HCT116 (cell line): ENCODE measurements at regions not wholly inside any gene's neighbourhood (a gene's known extent, or its start where the extent isn't known, plus 50 kb on each side); places are given as distances from the start of the nearest gene placed in this dataset.

Experiments
- ATAC-seq: fragments of 200-7000 bp; cut with Tn5 transposase; 2 replicates; pipeline ENCODE4 v1.9.1; 2020; ENCODE audit warnings: mild to moderate bottlenecking, moderate library complexity
- BruUV-seq: library from RNA; stranded (reverse); fragments of 400-500 nt; replicated peaks from 2 replicates; lab custom pipeline; 2021; lab: Mats Ljungman, UMichigan
- CTCF ChIA-PET: fragments of 300-600 bp; sonication (Branson Sonifier 250); formaldehyde crosslinking; loops from one replicate; lab custom pipeline; 2021; ENCODE audit warnings: antibody characterized with exemption; lab: Charles Lee
- POLR2A ChIA-PET: fragments of 300-600, 350-600 bp; sonication (Branson Sonifier 250); formaldehyde crosslinking; loops from one replicate; lab custom pipeline; 2021; ENCODE audit warnings: antibody characterized with exemption; lab: Charles Lee
- RAD21 ChIA-PET, 2 experiments: fragments of 300-600 bp; sonication (Branson Sonifier 250); formaldehyde crosslinking; loops; one replicate each; lab custom pipeline; 2023; ENCODE audit warnings: low total read pairs in 2 of 2; ENCODE audit not compliant: uncharacterized antibody in 2 of 2, unreplicated experiment in 2 of 2, low non-redundant PET in 1 of 2; lab: Charles Lee
- DNase-seq: peaks from one replicate; pipeline ENCODE4 v3.0.0-alpha.2; 2010; ENCODE audit warnings: low read depth, low spot score
- H2AFZ ChIP-seq: fragments of 200-600 bp; shearing (Covaris generic), sonication (generic); 2 replicates; pipeline ENCODE4 v1.6.1; 2017; ENCODE audit warnings: low read depth, mixed run types, mixed read lengths, antibody characterized with exemption, low read length; ENCODE audit not compliant: poor library complexity, severe bottlenecking
- H3K27ac ChIP-seq: 2 replicates; pipeline ENCODE4 v1.5.1; 2012; ENCODE audit warnings: low read depth, low read length
- H3K27me3 ChIP-seq: fragments of 200-600 bp; sonication (generic); 2 replicates; pipeline ENCODE4 v1.6.1; 2016; ENCODE audit warnings: mixed run types, low read length, mixed read lengths; ENCODE audit not compliant: insufficient read depth
- H3K36me3 ChIP-seq, 2 experiments: fragments of 200-500 bp in 1 of 2; fragments of 200-600 bp in 1 of 2; sonication (Bioruptor generic) in 1 of 2; sonication (generic) in 1 of 2; 2 replicates each; pipeline versions ENCODE4 v1.5.1 to v1.6.1; 2014 to 2016; ENCODE audit warnings: low read length in 2 of 2, inconsistent platforms in 1 of 2, mixed read lengths in 1 of 2, mixed run types in 1 of 2; ENCODE audit not compliant: insufficient read depth in 2 of 2, control insufficient read depth in 1 of 2
- H3K4me1 ChIP-seq, 2 experiments: fragments of 200-600 bp in 1 of 2; sonication (generic) in 1 of 2; 2 replicates each; pipeline versions ENCODE4 v1.5.1 to v1.6.1; 2012 to 2017; ENCODE audit warnings: low read length in 2 of 2, inconsistent platforms in 1 of 2, mild to moderate bottlenecking in 1 of 2, mixed read lengths in 1 of 2, mixed run types in 1 of 2, moderate library complexity in 1 of 2; ENCODE audit not compliant: insufficient read depth in 2 of 2, control insufficient read depth in 1 of 2
- H3K4me2 ChIP-seq: fragments of 200-600 bp; sonication (generic); 2 replicates; pipeline ENCODE4 v1.6.1; 2017; ENCODE audit warnings: mixed run types, low read length, mixed read lengths
- H3K4me3 ChIP-seq, 2 experiments: fragments of 200-600 bp in 1 of 2; sonication (generic) in 1 of 2; replicated peaks in 1 of 2; 2 replicates each; pipeline ENCODE4 v1.5.1; 2011 to 2016; ENCODE audit warnings: low read length in 2 of 2, control low read depth in 1 of 2, low read depth in 1 of 2, mild to moderate bottlenecking in 1 of 2, mixed read lengths in 1 of 2, mixed run types in 1 of 2
- H3K79me2 ChIP-seq: fragments of 200-600 bp; sonication (generic); 2 replicates; pipeline ENCODE4 v1.6.1; 2017; ENCODE audit warnings: mild to moderate bottlenecking, mixed run types, low read length, moderate library complexity, mixed read lengths; ENCODE audit not compliant: insufficient read depth
- H3K9ac ChIP-seq: fragments of 200-600 bp; sonication (generic); 2 replicates; pipeline ENCODE4 v1.6.1; 2016; ENCODE audit warnings: low read length, mixed read lengths
- H3K9me2 ChIP-seq: fragments of 200-600 bp; sonication (generic), shearing (Covaris generic); 2 replicates; pipeline ENCODE4 v1.6.1; 2017; ENCODE audit warnings: mixed run types, mild to moderate bottlenecking, moderate library complexity; ENCODE audit not compliant: insufficient read depth
- H3K9me3 ChIP-seq, 2 experiments: fragments of 200-500 bp in 1 of 2; fragments of 200-600 bp in 1 of 2; sonication (Bioruptor generic) in 1 of 2; sonication (generic) in 1 of 2; 2 replicates each; pipeline ENCODE4 v1.6.1; 2014 to 2017; ENCODE audit warnings: low read length in 2 of 2, mixed read lengths in 2 of 2, inconsistent platforms in 1 of 2, low read depth in 1 of 2, mild to moderate bottlenecking in 1 of 2, mixed run types in 1 of 2, moderate library complexity in 1 of 2; ENCODE audit not compliant: control insufficient read depth in 1 of 2, insufficient read depth in 1 of 2
- H4K20me1 ChIP-seq: fragments of 200-600 bp; sonication (generic), shearing (Covaris generic); 2 replicates; pipeline ENCODE4 v1.6.1; 2017; ENCODE audit warnings: mixed run types, mild to moderate bottlenecking, moderate library complexity; ENCODE audit not compliant: insufficient read depth
- ATF3 ChIP-seq: IDR thresholded peaks from 2 replicates; pipeline ENCODE4 v1.6.1; 2012
- CEBPB ChIP-seq: IDR thresholded peaks from 2 replicates; pipeline ENCODE4 v1.6.1; 2012; ENCODE audit warnings: low read depth
- ELF1 ChIP-seq: IDR thresholded peaks from 2 replicates; pipeline ENCODE4 v1.6.1; 2012; ENCODE audit warnings: low read depth, borderline replicate concordance
- EZH2 ChIP-seq: fragments of 200-600 bp; sonication (generic); IDR thresholded peaks from 2 replicates; pipeline ENCODE4 v1.6.1; 2017; ENCODE audit warnings: antibody characterized with exemption, mixed run types
- EZH2phosphoT487 ChIP-seq: fragments of 200-600 bp; IDR thresholded peaks from 2 replicates; pipeline ENCODE4 v1.6.1; 2018; ENCODE audit warnings: antibody characterized with exemption, borderline replicate concordance
- FOSL1 ChIP-seq: IDR thresholded peaks from 2 replicates; pipeline ENCODE4 v1.6.1; 2012; ENCODE audit warnings: low read depth
- JUND ChIP-seq: IDR thresholded peaks from 2 replicates; pipeline ENCODE4 v1.6.1; 2012
- POLR2A ChIP-seq: IDR thresholded peaks from 2 replicates; pipeline ENCODE4 v1.7.0; 2011; ENCODE audit warnings: borderline replicate concordance; ENCODE audit not compliant: insufficient read depth, insufficient read length; ENCODE audit errors: extremely low read depth
- REST ChIP-seq: IDR thresholded peaks from 2 replicates; pipeline ENCODE4 v1.6.1; 2012; ENCODE audit warnings: low read depth
- SRF ChIP-seq: IDR thresholded peaks from 2 replicates; pipeline ENCODE4 v1.6.1; 2012; ENCODE audit warnings: low read depth
- TCF7L2 ChIP-seq: IDR thresholded peaks from 2 replicates; pipeline ENCODE4 v1.7.0; 2011; ENCODE audit warnings: borderline replicate concordance, inconsistent platforms; ENCODE audit not compliant: insufficient read depth, insufficient read length; ENCODE audit errors: extremely low read depth
- YY1 ChIP-seq: IDR thresholded peaks from 2 replicates; pipeline ENCODE4 v1.6.1; 2011; ENCODE audit warnings: low read length, low read depth, moderate library complexity, mild to moderate bottlenecking; ENCODE audit not compliant: insufficient replicate concordance; ENCODE audit errors: extremely low read depth
- ZFX ChIP-seq: fragments of 450-650 bp; IDR thresholded peaks from 2 replicates; pipeline ENCODE4 v1.6.1; 2017
- ZNF274 ChIP-seq: fragments of 200-500 bp; sonication (Bioruptor generic); IDR thresholded peaks from 2 replicates; pipeline ENCODE4 v1.6.1; 2014; ENCODE audit warnings: mild to moderate bottlenecking, low read depth, low read length, inconsistent platforms
- intact Hi-C: fragments of 100-400 bp; cut with micrococcal nuclease; formaldehyde crosslinking; loops from 2 replicates; pipeline ENCODE4 v1.10.0; 2022
- TF ChIP-seq, protein P1 (sequence below), 3 experiments: fragments of 200-600 bp in 1 of 3; sonication (generic) in 1 of 3; IDR thresholded peaks in 2 of 3; conservative IDR thresholded peaks in 1 of 3; 2 replicates each; pipeline ENCODE4 v1.5.1; 2012 to 2017; ENCODE audit warnings: low read depth in 2 of 3, low read length in 2 of 3, antibody characterized with exemption in 1 of 3, borderline replicate concordance in 1 of 3, control low read depth in 1 of 3, mild to moderate bottlenecking in 1 of 3, mixed read lengths in 1 of 3, mixed run types in 1 of 3, moderate library complexity in 1 of 3; ENCODE audit not compliant: insufficient read depth in 1 of 3

GRCh38 chr18:39561126-39561525 is 1995.5 kb upstream of the CELF4 start:
- Histone ChIP-seq H3K4me2 (no peak overlapping the region), H3K27me3 (no peaks in the 10 kb centered on the region), H3K9me2 (no peaks in the 10 kb centered on the region), H3K4me1 (no peaks in the 10 kb centered on the region), H3K27ac (no peak overlapping the region), H4K20me1 (no peaks in the 10 kb centered on the region), H3K9ac (no peak overlapping the region), H3K36me3 (no peaks in the 10 kb centered on the region), H3K79me2 (no peaks in the 10 kb centered on the region), H2AFZ (no peak overlapping the region), H3K9me3 (peaks cover 0 to 4% of the 10 kb centered on the region in 2 experiments; a peak in 1 of 4 replicates), H3K4me3 (no peak overlapping the region)
- ChIA-PET POLR2A (no interaction called here), RAD21 (no interaction called here), CTCF (no interaction called here)
- TF ChIP-seq CEBPB, result no peak
- intact Hi-C loops, result no loop called here
- ATAC-seq, result no peak
- no peak for DNase-seq
- BruUV-seq, result no TSS peak

DNA sequence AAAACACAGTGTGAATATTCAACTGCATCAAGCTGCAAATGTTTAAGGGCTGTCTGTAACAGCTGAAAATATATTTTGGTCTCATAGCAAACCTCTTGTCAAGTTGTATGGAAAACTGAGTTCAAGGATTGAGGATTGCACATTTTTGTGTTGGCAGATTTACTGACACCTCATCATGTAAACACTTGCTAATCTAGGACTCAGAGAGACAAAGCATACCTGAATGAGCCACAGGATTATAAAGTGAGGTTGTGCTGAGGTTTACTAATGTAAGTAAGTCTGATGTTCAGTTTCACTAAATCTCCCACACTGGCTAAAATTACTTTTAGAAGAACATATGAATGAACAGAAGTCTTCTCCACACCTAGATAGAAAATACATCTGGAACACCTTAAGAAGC is 1993.1 kb upstream of the CELF4 start:
- Histone ChIP-seq H3K9me3 (no peaks in the 10 kb centered on the region), H3K9me2 (no peaks in the 10 kb centered on the region), H3K4me2 (no peak overlapping the region), H4K20me1 (no peaks in the 10 kb centered on the region), H3K9ac (no peak overlapping the region), H3K27ac (no peak overlapping the region), H3K79me2 (no peaks in the 10 kb centered on the region), H3K4me3 (no peak overlapping the region), H3K4me1 (no peaks in the 10 kb centered on the region), H3K27me3 (no peaks in the 10 kb centered on the region), H3K36me3 (no peaks in the 10 kb centered on the region), H2AFZ (no peak overlapping the region)
- ATAC-seq (no peak), DNase-seq (no peak)
- CTCF ChIA-PET, result no interaction called here
- BruUV-seq, result no TSS peak
- POLR2A ChIA-PET, result no interaction called here
- RAD21 ChIA-PET, result no interaction called here
- intact Hi-C loops, result no loop called here
- TF ChIP-seq ZNF274 (no peak), EZH2phosphoT487 (no peak), YY1 (no peak), SRF (no peak), EZH2 (no peak), ZFX (no peak), ELF1 (no peak), ATF3 (no peak), TCF7L2 (no peak), REST (no peak), FOSL1 (no peak), CEBPB (no peak), JUND (no peak), POLR2A (no peak)
- TF ChIP-seq, protein P1, sequence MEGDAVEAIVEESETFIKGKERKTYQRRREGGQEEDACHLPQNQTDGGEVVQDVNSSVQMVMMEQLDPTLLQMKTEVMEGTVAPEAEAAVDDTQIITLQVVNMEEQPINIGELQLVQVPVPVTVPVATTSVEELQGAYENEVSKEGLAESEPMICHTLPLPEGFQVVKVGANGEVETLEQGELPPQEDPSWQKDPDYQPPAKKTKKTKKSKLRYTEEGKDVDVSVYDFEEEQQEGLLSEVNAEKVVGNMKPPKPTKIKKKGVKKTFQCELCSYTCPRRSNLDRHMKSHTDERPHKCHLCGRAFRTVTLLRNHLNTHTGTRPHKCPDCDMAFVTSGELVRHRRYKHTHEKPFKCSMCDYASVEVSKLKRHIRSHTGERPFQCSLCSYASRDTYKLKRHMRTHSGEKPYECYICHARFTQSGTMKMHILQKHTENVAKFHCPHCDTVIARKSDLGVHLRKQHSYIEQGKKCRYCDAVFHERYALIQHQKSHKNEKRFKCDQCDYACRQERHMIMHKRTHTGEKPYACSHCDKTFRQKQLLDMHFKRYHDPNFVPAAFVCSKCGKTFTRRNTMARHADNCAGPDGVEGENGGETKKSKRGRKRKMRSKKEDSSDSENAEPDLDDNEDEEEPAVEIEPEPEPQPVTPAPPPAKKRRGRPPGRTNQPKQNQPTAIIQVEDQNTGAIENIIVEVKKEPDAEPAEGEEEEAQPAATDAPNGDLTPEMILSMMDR (IDR thresholded peaks at IDR 0.05 in 2 of 3, conservative IDR thresholded peaks at IDR 0.05 in 1 of 3; ENCODE audit: borderline replicate concordance in 1 of 3, insufficient read depth in 1 of 3, low read depth in 2 of 3, low read length in 2 of 3), result no peak
